ENCODE measurements at regions not wholly inside any gene's neighbourhood (a gene's known extent, or its start where the extent isn't known, plus 50 kb on each side); places are given as distances from the start of the nearest gene placed in this dataset.
A peak's percentile ranks its signal among the peaks of the same experiment; 100 is the strongest.

DNA sequence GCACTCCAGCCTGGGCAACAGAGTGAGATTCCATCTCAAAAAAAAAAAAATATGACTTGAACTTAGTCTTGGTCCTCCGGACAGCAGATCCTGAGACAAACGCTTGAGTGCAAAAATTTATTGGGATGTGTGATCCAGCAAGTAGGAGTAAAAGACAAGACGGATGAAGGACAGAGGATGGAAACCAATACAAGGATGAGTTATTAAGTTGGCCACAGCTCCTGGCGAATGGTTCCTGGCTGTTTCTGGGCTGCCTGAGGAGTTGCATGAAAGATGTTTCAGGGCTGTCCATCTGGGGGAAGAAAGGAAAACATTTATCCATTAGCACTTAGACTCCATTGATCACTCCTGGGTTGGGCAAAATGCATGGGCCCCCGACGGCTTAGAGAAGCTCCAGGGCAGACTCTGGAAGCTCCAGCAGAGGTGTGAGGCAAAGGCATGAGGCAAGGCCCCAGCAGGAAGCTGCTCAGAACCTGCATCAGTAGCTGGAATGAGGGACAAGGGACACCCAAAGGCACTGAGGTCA is 98.3 kb upstream of the ZNF438 start:
- H3K9me3 ChIP-seq = no peaks in the 10 kb centered on the region

GRCh38 chr10:31130406-31130805 is 98.7 kb upstream of the ZNF438 start:
- intact Hi-C loops (cut with DNase I) = loop anchor here in 2 of 4 donors (10.0 kb wide), 2 partner anchors 96 to 346 kb away; partner anchors contain the start of gene ZNF438 (in 1 of the 2)
- Histone ChIP-seq H3K27ac (no peak overlapping the region), H3K9me3 (no peaks in the 10 kb centered on the region), H3K4me1 (ENCODE audit: insufficient read depth) (peaks cover 5% of the 10 kb centered on the region), H3K4me3 (no peak overlapping the region), H3K36me3 (no peaks in the 10 kb centered on the region), H3K27me3 (no peaks in the 10 kb centered on the region)
- DNase-seq = no peak
- 72 to 92% (median 84%) methylated on average over 1 of the region's 1 CpG for WGBS, 3 donors
- no peak for TF ChIP-seq EP300 (IDR thresholded peaks at IDR 0.05)
- TF ChIP-seq, protein P1, sequence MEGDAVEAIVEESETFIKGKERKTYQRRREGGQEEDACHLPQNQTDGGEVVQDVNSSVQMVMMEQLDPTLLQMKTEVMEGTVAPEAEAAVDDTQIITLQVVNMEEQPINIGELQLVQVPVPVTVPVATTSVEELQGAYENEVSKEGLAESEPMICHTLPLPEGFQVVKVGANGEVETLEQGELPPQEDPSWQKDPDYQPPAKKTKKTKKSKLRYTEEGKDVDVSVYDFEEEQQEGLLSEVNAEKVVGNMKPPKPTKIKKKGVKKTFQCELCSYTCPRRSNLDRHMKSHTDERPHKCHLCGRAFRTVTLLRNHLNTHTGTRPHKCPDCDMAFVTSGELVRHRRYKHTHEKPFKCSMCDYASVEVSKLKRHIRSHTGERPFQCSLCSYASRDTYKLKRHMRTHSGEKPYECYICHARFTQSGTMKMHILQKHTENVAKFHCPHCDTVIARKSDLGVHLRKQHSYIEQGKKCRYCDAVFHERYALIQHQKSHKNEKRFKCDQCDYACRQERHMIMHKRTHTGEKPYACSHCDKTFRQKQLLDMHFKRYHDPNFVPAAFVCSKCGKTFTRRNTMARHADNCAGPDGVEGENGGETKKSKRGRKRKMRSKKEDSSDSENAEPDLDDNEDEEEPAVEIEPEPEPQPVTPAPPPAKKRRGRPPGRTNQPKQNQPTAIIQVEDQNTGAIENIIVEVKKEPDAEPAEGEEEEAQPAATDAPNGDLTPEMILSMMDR (IDR thresholded peaks at IDR 0.05) = no peak
- TF ChIP-seq POLR2A (IDR thresholded peaks at IDR 0.05) = no peak

More for the DNA sequence above, 98.3 kb upstream of the ZNF438 start:
- intact Hi-C loops (cut with DNase I) = loop anchor here in 2 of 4 donors (10.0 kb wide), 2 partner anchors 95 to 345 kb away; partner anchors contain the start of gene ZNF438 (in 1 of the 2)
- 64 to 92% (median 87%) methylated on average over 6 of the region's 6 CpGs for whole genome bisulfite sequencing, 3 donors
- no peak for DNase-seq
- peak overlapping the region in 1 of 2 donors; percentile 1 for H3K27ac ChIP-seq
- peaks cover 3% of the 10 kb centered on the region for H3K4me1 ChIP-seq (ENCODE audit: insufficient read depth)
- no peaks in the 10 kb centered on the region for H3K36me3 ChIP-seq
- TF ChIP-seq, protein P1 (IDR thresholded peaks at IDR 0.05) = no peak
- H3K4me3 ChIP-seq = no peak overlapping the region
- no peaks in the 10 kb centered on the region for H3K27me3 ChIP-seq

- no peaks in the 10 kb centered on the region for H3K27me3 ChIP-seq
- H3K9me3 ChIP-seq = no peaks in the 10 kb centered on the region
- intact Hi-C loops (cut with DNase I) = loop anchor here in 2 of 4 donors (10.0 kb wide), 2 partner anchors 96 to 346 kb away; partner anchors contain the start of gene ZNF438 (in 1 of the 2)
- H3K4me3 ChIP-seq = no peak overlapping the region
- H3K27ac ChIP-seq = no peak overlapping the region
- no peak for DNase-seq
- WGBS, 3 donors = 88 to 90% (median 89%) methylated on average over 2 of the region's 2 CpGs
- TF ChIP-seq EP300 (IDR thresholded peaks at IDR 0.05) (no peak), POLR2A (IDR thresholded peaks at IDR 0.05) (no peak)
- TF ChIP-seq, protein P1 (IDR thresholded peaks at IDR 0.05) = no peak
- no peaks in the 10 kb centered on the region for H3K36me3 ChIP-seq
- peaks cover 5% of the 10 kb centered on the region for H3K4me1 ChIP-seq (ENCODE audit: insufficient read depth)
Measured at GRCh38 chr10:31131251-31131650, 99.6 kb upstream of the ZNF438 start.

GRCh38 chr10:31132681-31133244 is 101.1 kb upstream of the ZNF438 start:
- Histone ChIP-seq H3K27me3 (no peaks in the 10 kb centered on the region), H3K4me1 (ENCODE audit: insufficient read depth) (peaks cover 5% of the 10 kb centered on the region), H3K36me3 (no peaks in the 10 kb centered on the region), H3K27ac (no peak overlapping the region), H3K9me3 (no peaks in the 10 kb centered on the region), H3K4me3 (no peak overlapping the region)
- DNase-seq = no peak
- TF ChIP-seq EP300 (IDR thresholded peaks at IDR 0.05) (no peak), POLR2A (IDR thresholded peaks at IDR 0.05) (no peak)
- TF ChIP-seq, protein P1 (IDR thresholded peaks at IDR 0.05) = no peak
- 91 to 93% (median 91%) methylated on average over 6 of the region's 6 CpGs for WGBS, 3 donors
- intact Hi-C loops (cut with DNase I) = loop anchor here in 2 of 4 donors (10.0 kb wide), 2 partner anchors 98 to 348 kb away; partner anchors contain the start of gene ZNF438 (in 1 of the 2)

Measured in ovary (tissue), 7 donors.